ENCODE measurements at regions not wholly inside any gene's neighbourhood (a gene's known extent, or its start where the extent isn't known, plus 50 kb on each side); places are given as distances from the start of the nearest gene placed in this dataset.

GRCh38 chr1:60560701-60561100 lies 487.1 kb upstream of the C1orf87 start:
- H3K9me3 ChIP-seq (ENCODE audit: control insufficient read depth in 2 of 2, insufficient read depth in 1 of 2, low read depth in 1 of 2, low read length in 1 of 2) = no peaks in the 10 kb centered on the region
- H3K27me3 ChIP-seq (ENCODE audit: control insufficient read depth in 1 of 2, insufficient read depth in 2 of 2, low read length in 2 of 2) = no peaks in the 10 kb centered on the region
- no peak overlapping the region for H3K27ac ChIP-seq (ENCODE audit: low read depth in 2 of 2, low read length in 1 of 2)
- WGBS, 2 donors = 88 to 92% methylated on average over 3 of the region's 3 CpGs
- no peaks in the 10 kb centered on the region for H3K4me1 ChIP-seq (ENCODE audit: control insufficient read depth in 2 of 2, insufficient read depth in 2 of 2, low read length in 1 of 2)
- no peaks in the 10 kb centered on the region for H3K36me3 ChIP-seq (ENCODE audit: control insufficient read depth in 2 of 2, insufficient read depth in 2 of 2, low read length in 1 of 2)
- H3K4me3 ChIP-seq (ENCODE audit: low read depth in 1 of 2, low read length in 2 of 2) = no peak overlapping the region

- Histone ChIP-seq H3K9me3 (ENCODE audit: control insufficient read depth in 2 of 2, insufficient read depth in 1 of 2, low read depth in 1 of 2, low read length in 1 of 2) (no peaks in the 10 kb centered on the region), H3K27ac (ENCODE audit: low read depth in 2 of 2, low read length in 1 of 2) (no peak overlapping the region), H3K36me3 (ENCODE audit: control insufficient read depth in 2 of 2, insufficient read depth in 2 of 2, low read length in 1 of 2) (no peaks in the 10 kb centered on the region), H3K4me1 (ENCODE audit: control insufficient read depth in 2 of 2, insufficient read depth in 2 of 2, low read length in 1 of 2) (no peaks in the 10 kb centered on the region), H3K27me3 (ENCODE audit: control insufficient read depth in 1 of 2, insufficient read depth in 2 of 2, low read length in 2 of 2) (no peaks in the 10 kb centered on the region), H3K4me3 (ENCODE audit: low read depth in 1 of 2, low read length in 2 of 2) (no peak overlapping the region)
- 59 to 66% methylated on average over 2 of the region's 2 CpGs for WGBS, 2 donors
Measured at GRCh38 chr1:60558236-60558635, 484.7 kb upstream of the C1orf87 start.

- Histone ChIP-seq H3K4me1 (ENCODE audit: control insufficient read depth in 2 of 2, insufficient read depth in 2 of 2, low read length in 1 of 2) (no peaks in the 10 kb centered on the region), H3K36me3 (ENCODE audit: control insufficient read depth in 2 of 2, insufficient read depth in 2 of 2, low read length in 1 of 2) (no peaks in the 10 kb centered on the region), H3K27me3 (ENCODE audit: control insufficient read depth in 1 of 2, insufficient read depth in 2 of 2, low read length in 2 of 2) (no peaks in the 10 kb centered on the region), H3K9me3 (ENCODE audit: control insufficient read depth in 2 of 2, insufficient read depth in 1 of 2, low read depth in 1 of 2, low read length in 1 of 2) (no peaks in the 10 kb centered on the region), H3K27ac (ENCODE audit: low read depth in 2 of 2, low read length in 1 of 2) (no peak overlapping the region), H3K4me3 (ENCODE audit: low read depth in 1 of 2, low read length in 2 of 2) (no peak overlapping the region)
- WGBS, 2 donors = 92 to 93% methylated on average over 2 of the region's 2 CpGs
Measured at GRCh38 chr1:60553730-60554129, 480.2 kb upstream of the C1orf87 start.

GRCh38 chr1:60547821-60548220 lies 474.3 kb upstream of the C1orf87 start:
- 75 to 79% methylated on average over 4 of the region's 4 CpGs for WGBS, 2 donors
- Histone ChIP-seq H3K27ac (ENCODE audit: low read depth in 2 of 2, low read length in 1 of 2) (no peak overlapping the region), H3K4me1 (ENCODE audit: control insufficient read depth in 2 of 2, insufficient read depth in 2 of 2, low read length in 1 of 2) (no peaks in the 10 kb centered on the region), H3K4me3 (ENCODE audit: low read depth in 1 of 2, low read length in 2 of 2) (no peak overlapping the region), H3K9me3 (ENCODE audit: control insufficient read depth in 2 of 2, insufficient read depth in 1 of 2, low read depth in 1 of 2, low read length in 1 of 2) (no peaks in the 10 kb centered on the region), H3K36me3 (ENCODE audit: control insufficient read depth in 2 of 2, insufficient read depth in 2 of 2, low read length in 1 of 2) (no peaks in the 10 kb centered on the region), H3K27me3 (ENCODE audit: control insufficient read depth in 1 of 2, insufficient read depth in 2 of 2, low read length in 2 of 2) (no peaks in the 10 kb centered on the region)

GRCh38 chr1:60541831-60542532 lies 468.4 kb upstream of the C1orf87 start:
- no peaks in the 10 kb centered on the region for H3K36me3 ChIP-seq (ENCODE audit: control insufficient read depth in 2 of 2, insufficient read depth in 2 of 2, low read length in 1 of 2)
- H3K4me1 ChIP-seq (ENCODE audit: control insufficient read depth in 2 of 2, insufficient read depth in 2 of 2, low read length in 1 of 2) = no peaks in the 10 kb centered on the region
- 73 to 79% methylated on average over 2 of the region's 2 CpGs for WGBS, 2 donors
- no peak overlapping the region for H3K27ac ChIP-seq (ENCODE audit: low read depth in 2 of 2, low read length in 1 of 2)
- H3K27me3 ChIP-seq (ENCODE audit: control insufficient read depth in 1 of 2, insufficient read depth in 2 of 2, low read length in 2 of 2) = no peaks in the 10 kb centered on the region
- H3K4me3 ChIP-seq (ENCODE audit: low read depth in 1 of 2, low read length in 2 of 2) = no peak overlapping the region
- H3K9me3 ChIP-seq (ENCODE audit: control insufficient read depth in 2 of 2, insufficient read depth in 1 of 2, low read depth in 1 of 2, low read length in 1 of 2) = no peaks in the 10 kb centered on the region

- H3K9me3 ChIP-seq (ENCODE audit: control insufficient read depth in 2 of 2, insufficient read depth in 1 of 2, low read depth in 1 of 2, low read length in 1 of 2) = no peaks in the 10 kb centered on the region
- no peaks in the 10 kb centered on the region for H3K36me3 ChIP-seq (ENCODE audit: control insufficient read depth in 2 of 2, insufficient read depth in 2 of 2, low read length in 1 of 2)
- H3K27me3 ChIP-seq (ENCODE audit: control insufficient read depth in 1 of 2, insufficient read depth in 2 of 2, low read length in 2 of 2) = no peaks in the 10 kb centered on the region
- 72 to 86% methylated on average over 12 of the region's 12 CpGs for WGBS, 2 donors
- no peak overlapping the region for H3K4me3 ChIP-seq (ENCODE audit: low read depth in 1 of 2, low read length in 2 of 2)
- no peak overlapping the region for H3K27ac ChIP-seq (ENCODE audit: low read depth in 2 of 2, low read length in 1 of 2)
- no peaks in the 10 kb centered on the region for H3K4me1 ChIP-seq (ENCODE audit: control insufficient read depth in 2 of 2, insufficient read depth in 2 of 2, low read length in 1 of 2)
Measured at GRCh38 chr1:60540141-60540540, 466.6 kb upstream of the C1orf87 start.

GRCh38 chr1:60535713-60536112 lies 462.1 kb upstream of the C1orf87 start:
- H3K4me3 ChIP-seq (ENCODE audit: low read depth in 1 of 2, low read length in 2 of 2) = no peak overlapping the region
- no peaks in the 10 kb centered on the region for H3K27me3 ChIP-seq (ENCODE audit: control insufficient read depth in 1 of 2, insufficient read depth in 2 of 2, low read length in 2 of 2)
- no peaks in the 10 kb centered on the region for H3K36me3 ChIP-seq (ENCODE audit: control insufficient read depth in 2 of 2, insufficient read depth in 2 of 2, low read length in 1 of 2)
- H3K27ac ChIP-seq (ENCODE audit: low read depth in 2 of 2, low read length in 1 of 2) = no peak overlapping the region
- WGBS, 2 donors = 72 to 74% methylated on average over 2 of the region's 2 CpGs
- H3K9me3 ChIP-seq (ENCODE audit: control insufficient read depth in 2 of 2, insufficient read depth in 1 of 2, low read depth in 1 of 2, low read length in 1 of 2) = no peaks in the 10 kb centered on the region
- H3K4me1 ChIP-seq (ENCODE audit: control insufficient read depth in 2 of 2, insufficient read depth in 2 of 2, low read length in 1 of 2) = no peaks in the 10 kb centered on the region

- no peaks in the 10 kb centered on the region for H3K36me3 ChIP-seq (ENCODE audit: control insufficient read depth in 2 of 2, insufficient read depth in 2 of 2, low read length in 1 of 2)
- no peak overlapping the region for H3K27ac ChIP-seq (ENCODE audit: low read depth in 2 of 2, low read length in 1 of 2)
- no peaks in the 10 kb centered on the region for H3K9me3 ChIP-seq (ENCODE audit: control insufficient read depth in 2 of 2, insufficient read depth in 1 of 2, low read depth in 1 of 2, low read length in 1 of 2)
- H3K27me3 ChIP-seq (ENCODE audit: control insufficient read depth in 1 of 2, insufficient read depth in 2 of 2, low read length in 2 of 2) = no peaks in the 10 kb centered on the region
- H3K4me1 ChIP-seq (ENCODE audit: control insufficient read depth in 2 of 2, insufficient read depth in 2 of 2, low read length in 1 of 2) = no peaks in the 10 kb centered on the region
- no peak overlapping the region for H3K4me3 ChIP-seq (ENCODE audit: low read depth in 1 of 2, low read length in 2 of 2)
Measured at GRCh38 chr1:60527567-60527966, 454.0 kb upstream of the C1orf87 start.

- Histone ChIP-seq H3K27me3 (ENCODE audit: control insufficient read depth in 1 of 2, insufficient read depth in 2 of 2, low read length in 2 of 2) (no peaks in the 10 kb centered on the region), H3K4me1 (ENCODE audit: control insufficient read depth in 2 of 2, insufficient read depth in 2 of 2, low read length in 1 of 2) (no peaks in the 10 kb centered on the region), H3K9me3 (ENCODE audit: control insufficient read depth in 2 of 2, insufficient read depth in 1 of 2, low read depth in 1 of 2, low read length in 1 of 2) (no peaks in the 10 kb centered on the region), H3K36me3 (ENCODE audit: control insufficient read depth in 2 of 2, insufficient read depth in 2 of 2, low read length in 1 of 2) (no peaks in the 10 kb centered on the region), H3K4me3 (ENCODE audit: low read depth in 1 of 2, low read length in 2 of 2) (no peak overlapping the region), H3K27ac (ENCODE audit: low read depth in 2 of 2, low read length in 1 of 2) (no peak overlapping the region)
- 46 to 49% methylated on average over 3 of the region's 3 CpGs for WGBS, 2 donors
Measured at GRCh38 chr1:60516996-60517395, 443.4 kb upstream of the C1orf87 start.

- H3K4me1 ChIP-seq (ENCODE audit: control insufficient read depth in 2 of 2, insufficient read depth in 2 of 2, low read length in 1 of 2) = no peaks in the 10 kb centered on the region
- no peaks in the 10 kb centered on the region for H3K27me3 ChIP-seq (ENCODE audit: control insufficient read depth in 1 of 2, insufficient read depth in 2 of 2, low read length in 2 of 2)
- no peak overlapping the region for H3K4me3 ChIP-seq (ENCODE audit: low read depth in 1 of 2, low read length in 2 of 2)
Measured at GRCh38 chr1:60510162-60510561, 436.6 kb upstream of the C1orf87 start.

More at GRCh38 chr1:60510162-60510561, 436.6 kb upstream of the C1orf87 start:
- Histone ChIP-seq H3K36me3 (ENCODE audit: control insufficient read depth in 2 of 2, insufficient read depth in 2 of 2, low read length in 1 of 2) (no peaks in the 10 kb centered on the region), H3K27ac (ENCODE audit: low read depth in 2 of 2, low read length in 1 of 2) (no peak overlapping the region), H3K9me3 (ENCODE audit: control insufficient read depth in 2 of 2, insufficient read depth in 1 of 2, low read depth in 1 of 2, low read length in 1 of 2) (no peaks in the 10 kb centered on the region)
